ENCODE measurements at regions not wholly inside any gene's neighbourhood (a gene's known extent, or its start where the extent isn't known, plus 50 kb on each side); places are given as distances from the start of the nearest gene placed in this dataset.
"Not testable (repeated sequence)": the region's sequence is repeated elsewhere in the genome, so short reads cannot be mapped to it uniquely, and the experiment has no call there.

DNA sequence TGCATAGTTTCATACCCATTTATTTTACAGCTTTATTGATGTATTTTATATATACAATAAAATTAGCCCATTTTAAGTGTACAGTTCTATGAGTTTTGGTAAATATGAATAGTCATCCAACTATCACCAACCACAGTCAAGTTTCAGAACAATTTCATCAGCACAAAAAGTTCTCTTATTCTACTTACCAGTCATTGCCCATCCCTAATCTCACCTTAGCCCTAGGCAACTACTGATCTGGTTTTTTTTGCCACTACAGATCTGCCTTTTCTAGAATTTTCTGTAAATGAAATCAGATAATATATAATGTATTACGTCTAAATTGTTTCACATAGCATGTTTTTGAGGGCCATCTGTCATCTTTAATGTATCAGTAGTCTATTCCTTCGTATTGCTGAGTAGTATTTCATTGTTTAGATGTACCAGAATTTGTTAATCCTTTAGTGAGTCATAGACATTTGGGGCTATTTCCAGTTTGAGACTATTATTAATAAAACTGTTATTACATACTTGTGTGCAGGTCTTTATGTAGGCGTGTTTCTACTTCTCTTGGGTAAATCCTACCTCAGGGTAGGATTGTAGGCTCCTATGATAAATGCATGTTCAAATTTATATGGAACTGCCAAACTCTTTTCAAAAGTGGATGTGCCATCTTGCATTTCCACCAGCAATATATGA is 198.5 kb upstream of the ADAMTSL1 start:
- TF ChIP-seq, protein P1, sequence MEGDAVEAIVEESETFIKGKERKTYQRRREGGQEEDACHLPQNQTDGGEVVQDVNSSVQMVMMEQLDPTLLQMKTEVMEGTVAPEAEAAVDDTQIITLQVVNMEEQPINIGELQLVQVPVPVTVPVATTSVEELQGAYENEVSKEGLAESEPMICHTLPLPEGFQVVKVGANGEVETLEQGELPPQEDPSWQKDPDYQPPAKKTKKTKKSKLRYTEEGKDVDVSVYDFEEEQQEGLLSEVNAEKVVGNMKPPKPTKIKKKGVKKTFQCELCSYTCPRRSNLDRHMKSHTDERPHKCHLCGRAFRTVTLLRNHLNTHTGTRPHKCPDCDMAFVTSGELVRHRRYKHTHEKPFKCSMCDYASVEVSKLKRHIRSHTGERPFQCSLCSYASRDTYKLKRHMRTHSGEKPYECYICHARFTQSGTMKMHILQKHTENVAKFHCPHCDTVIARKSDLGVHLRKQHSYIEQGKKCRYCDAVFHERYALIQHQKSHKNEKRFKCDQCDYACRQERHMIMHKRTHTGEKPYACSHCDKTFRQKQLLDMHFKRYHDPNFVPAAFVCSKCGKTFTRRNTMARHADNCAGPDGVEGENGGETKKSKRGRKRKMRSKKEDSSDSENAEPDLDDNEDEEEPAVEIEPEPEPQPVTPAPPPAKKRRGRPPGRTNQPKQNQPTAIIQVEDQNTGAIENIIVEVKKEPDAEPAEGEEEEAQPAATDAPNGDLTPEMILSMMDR (IDR thresholded peaks at IDR 0.05; ENCODE audit: control insufficient read depth, extremely low read depth, insufficient read depth): no peak
- no peak overlapping the region for H3K4me3 ChIP-seq (ENCODE audit: low read depth, low read length)
- DNase-seq (ENCODE audit: low read depth): no peak

DNA sequence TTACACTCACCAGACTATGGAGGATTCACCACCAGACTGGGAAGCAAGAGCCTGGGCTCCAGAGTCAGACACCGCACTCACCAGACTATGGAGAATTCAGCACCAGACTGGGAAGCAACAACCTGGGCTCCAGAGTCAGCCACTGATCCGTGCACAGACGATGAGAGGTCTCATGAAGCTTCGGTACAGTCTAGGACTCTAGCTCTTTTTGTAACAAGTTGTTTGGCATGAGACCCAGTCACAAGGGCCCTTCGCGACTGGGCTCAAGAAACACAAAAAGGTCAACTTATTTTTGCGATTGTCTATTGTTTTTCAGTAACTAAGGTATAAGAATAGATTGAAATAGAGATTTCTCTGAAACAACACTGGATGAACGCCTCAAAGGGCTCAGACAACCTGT is 192.7 kb upstream of the ADAMTSL1 start:
- TF ChIP-seq, protein P1 (IDR thresholded peaks at IDR 0.05; ENCODE audit: control insufficient read depth, extremely low read depth, insufficient read depth): no peak
- no peak for DNase-seq (ENCODE audit: low read depth)
- no peak overlapping the region for H3K4me3 ChIP-seq (ENCODE audit: low read depth, low read length)

DNA sequence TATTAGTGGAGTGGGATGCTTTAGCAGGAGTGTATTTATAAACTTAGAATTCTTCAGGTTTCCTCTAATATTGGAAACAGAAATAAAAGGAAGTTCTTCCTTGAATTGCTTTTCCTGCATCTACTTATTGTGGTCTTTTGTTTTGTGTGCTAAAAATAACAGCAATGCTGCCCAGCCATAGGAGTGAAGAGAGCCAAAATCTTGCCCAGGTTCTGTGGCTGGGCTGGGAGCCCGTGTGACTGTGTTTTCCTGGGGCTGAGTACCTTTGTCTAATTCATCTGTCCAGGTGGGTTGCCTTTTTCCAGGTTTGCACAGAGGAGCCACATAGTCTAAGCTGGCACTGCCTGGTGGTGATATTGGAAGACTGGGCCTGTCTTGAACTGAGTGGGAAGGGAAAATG is 179.7 kb upstream of the ADAMTSL1 start:
- no peak for DNase-seq (ENCODE audit: low read depth)
- TF ChIP-seq, protein P1 (IDR thresholded peaks at IDR 0.05; ENCODE audit: control insufficient read depth, extremely low read depth, insufficient read depth): no peak
- no peak overlapping the region for H3K4me3 ChIP-seq (ENCODE audit: low read depth, low read length)

DNA sequence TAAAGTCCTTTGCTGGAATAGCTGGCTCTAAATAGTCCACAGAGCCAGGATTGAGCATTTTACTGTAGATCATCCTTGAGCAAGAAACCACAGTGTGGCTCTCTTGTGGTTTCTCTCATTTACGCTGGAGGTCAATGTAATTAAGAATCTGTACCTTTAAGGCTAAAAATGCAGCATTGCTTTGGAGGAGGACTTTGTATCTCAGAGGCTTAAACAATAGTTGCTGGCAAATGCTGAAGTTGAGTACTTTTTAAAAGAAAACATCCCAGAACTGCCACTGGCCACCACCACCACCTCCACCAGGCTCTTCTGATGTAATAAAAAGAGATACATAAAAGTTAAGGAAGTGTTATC is 177.3 kb upstream of the ADAMTSL1 start:
- TF ChIP-seq, protein P1 (IDR thresholded peaks at IDR 0.05; ENCODE audit: control insufficient read depth, extremely low read depth, insufficient read depth): no peak
- no peak overlapping the region for H3K4me3 ChIP-seq (ENCODE audit: low read depth, low read length)
- no peak for DNase-seq (ENCODE audit: low read depth)

DNA sequence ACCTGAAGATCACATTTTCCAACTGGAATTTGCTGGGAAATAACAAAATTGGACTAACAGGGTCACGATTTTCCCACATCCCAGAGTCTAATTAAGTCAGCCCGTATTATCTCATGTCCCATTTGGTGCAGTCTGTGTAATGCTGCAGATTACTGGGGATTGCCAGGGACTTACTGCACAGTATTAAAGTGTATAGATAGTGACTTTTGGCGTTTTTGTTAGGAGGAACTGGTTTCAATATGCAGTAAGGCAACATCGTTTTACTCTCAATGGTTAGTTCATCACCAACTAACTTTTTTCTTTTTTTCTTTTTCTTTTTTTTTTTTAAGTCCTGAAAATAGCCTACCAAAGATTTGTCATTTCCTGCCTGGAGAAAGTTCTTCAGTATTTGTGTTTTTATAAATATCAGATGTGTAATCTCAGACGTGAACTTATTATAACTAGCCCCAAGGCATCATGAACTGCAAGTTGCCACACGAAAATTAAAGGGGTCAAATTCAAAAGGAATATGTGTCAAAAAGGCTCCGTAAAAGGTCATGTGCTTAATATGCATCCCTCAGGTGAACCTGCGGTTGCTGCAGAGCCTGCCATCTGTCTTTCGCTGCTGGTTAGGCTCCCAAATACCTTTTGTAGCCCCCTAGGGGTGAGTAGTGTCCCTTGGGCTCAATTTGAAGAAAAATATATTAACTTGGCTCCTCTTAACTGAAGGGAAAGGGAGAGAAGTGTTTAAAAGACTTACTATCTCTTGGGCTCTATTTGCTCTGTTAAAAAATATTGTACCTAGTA is 176.7 kb upstream of the ADAMTSL1 start:
- TF ChIP-seq, protein P1 (IDR thresholded peaks at IDR 0.05; ENCODE audit: control insufficient read depth, extremely low read depth, insufficient read depth): no peak
- no peak for DNase-seq (ENCODE audit: low read depth)
- H3K4me3 ChIP-seq (ENCODE audit: low read depth, low read length): no peak overlapping the region

DNA sequence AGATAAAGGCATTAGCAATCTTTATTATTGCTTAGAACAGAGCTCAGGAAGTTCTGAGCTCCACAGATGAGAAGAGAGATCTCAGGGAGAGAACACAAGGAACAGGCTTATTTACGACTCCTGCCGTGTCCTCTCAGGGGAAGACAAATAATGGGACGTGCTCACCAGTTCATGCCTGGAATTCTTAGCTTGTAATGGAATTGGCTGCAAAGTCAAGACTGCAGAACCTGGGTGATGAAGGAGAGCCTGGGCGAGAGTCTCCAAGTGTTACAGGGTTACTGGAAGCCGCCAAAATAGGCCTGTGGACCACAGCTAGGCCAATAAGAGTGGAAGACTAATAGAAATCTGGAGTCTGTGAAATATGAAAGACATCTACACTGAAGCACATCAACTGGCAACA is 174.5 kb upstream of the ADAMTSL1 start:
- TF ChIP-seq, protein P1 (IDR thresholded peaks at IDR 0.05; ENCODE audit: control insufficient read depth, extremely low read depth, insufficient read depth): no peak
- no peak overlapping the region for H3K4me3 ChIP-seq (ENCODE audit: low read depth, low read length)
- no peak for DNase-seq (ENCODE audit: low read depth)

DNA sequence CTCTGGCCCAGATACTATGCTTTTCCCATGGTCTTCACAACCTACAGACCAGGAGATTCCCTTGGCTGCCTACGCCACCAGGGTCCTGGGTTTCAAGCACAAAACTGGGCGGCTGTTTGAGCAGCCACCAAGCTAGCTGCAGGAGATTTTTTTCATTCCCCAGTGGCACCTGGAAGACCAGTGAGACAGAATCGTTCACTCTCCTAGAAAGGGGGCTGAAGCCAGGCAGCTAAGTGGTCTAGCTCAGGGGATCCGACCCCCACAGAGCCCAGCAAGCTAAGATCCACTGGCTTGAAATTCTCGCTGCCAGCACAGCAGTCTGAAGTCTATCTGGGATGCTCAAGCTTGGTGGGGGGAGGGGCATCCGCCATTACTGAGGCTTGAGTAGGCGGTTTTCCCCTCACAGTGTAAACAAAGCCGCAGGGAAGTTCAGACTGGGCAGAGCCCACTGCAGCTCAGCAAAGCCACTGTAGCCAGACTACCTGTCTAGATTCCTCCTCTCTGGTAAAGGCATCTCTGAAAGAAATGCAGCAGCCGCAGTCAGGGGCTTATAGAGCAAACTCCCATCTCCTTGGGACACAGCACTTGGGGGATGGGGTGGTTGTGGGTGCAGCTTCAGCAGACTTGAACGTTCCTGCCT is 168.7 kb upstream of the ADAMTSL1 start:
- not testable (repeated sequence) for H3K4me3 ChIP-seq (ENCODE audit: low read depth, low read length); DNase-seq (ENCODE audit: low read depth)

Measured in LNCaP clone FGC (cell line).